ENCODE measurements at regions not wholly inside any gene's neighbourhood (a gene's known extent, or its start where the extent isn't known, plus 50 kb on each side); places are given as distances from the start of the nearest gene placed in this dataset.

- H3K27me3 ChIP-seq (ENCODE audit: control insufficient read depth in 1 of 2, insufficient read depth in 2 of 2, low read length in 2 of 2): no peaks in the 10 kb centered on the region
- peaks cover 0 to 4% of the 10 kb centered on the region in 2 donors for H3K9me3 ChIP-seq (ENCODE audit: control insufficient read depth in 2 of 2, low read length in 2 of 2)
- no peaks in the 10 kb centered on the region for H3K4me1 ChIP-seq (ENCODE audit: control insufficient read depth, insufficient read depth, low read length)
- no peak overlapping the region for H3K9ac ChIP-seq (ENCODE audit: low read length in 2 of 2)
- H3K36me3 ChIP-seq (ENCODE audit: control insufficient read depth in 2 of 2, insufficient read depth in 2 of 2, low read length in 2 of 2): no peaks in the 10 kb centered on the region
- H3K27ac ChIP-seq (ENCODE audit: low read length): no peak overlapping the region
- H3K4me3 ChIP-seq (ENCODE audit: low read length in 2 of 2): no peak overlapping the region
Measured at GRCh38 chr17:69860142-69860680, 214.8 kb upstream of the KCNJ16 start.

DNA sequence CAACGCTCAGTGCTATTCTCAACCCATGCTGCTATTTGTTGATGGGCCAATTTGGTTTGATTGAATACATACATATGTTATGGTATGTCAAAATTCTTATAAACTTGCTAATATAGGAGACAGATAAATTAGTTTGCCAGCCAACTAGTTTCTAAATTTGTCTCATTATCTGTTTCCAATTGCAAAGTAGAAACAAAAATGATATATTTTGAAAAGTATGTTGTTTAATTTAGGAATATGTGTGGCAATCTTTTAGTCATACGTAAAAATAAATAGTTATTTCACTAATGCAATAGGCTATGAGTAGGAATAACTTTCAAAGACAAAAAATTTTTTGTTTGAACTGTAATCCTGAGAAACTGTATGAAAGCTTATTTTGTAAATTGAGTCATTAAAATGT, 210.6 kb upstream of the KCNJ16 start:
- H3K9ac ChIP-seq (ENCODE audit: low read length in 2 of 2): no peak overlapping the region
- H3K4me3 ChIP-seq (ENCODE audit: low read length in 2 of 2): no peak overlapping the region
- no peak overlapping the region for H3K27ac ChIP-seq (ENCODE audit: low read length)
- no peaks in the 10 kb centered on the region for H3K27me3 ChIP-seq (ENCODE audit: control insufficient read depth in 1 of 2, insufficient read depth in 2 of 2, low read length in 2 of 2)
- no peaks in the 10 kb centered on the region for H3K36me3 ChIP-seq (ENCODE audit: control insufficient read depth in 2 of 2, insufficient read depth in 2 of 2, low read length in 2 of 2)
- H3K4me1 ChIP-seq (ENCODE audit: control insufficient read depth, insufficient read depth, low read length): no peaks in the 10 kb centered on the region
- H3K9me3 ChIP-seq (ENCODE audit: control insufficient read depth in 2 of 2, low read length in 2 of 2): no peaks in the 10 kb centered on the region

DNA sequence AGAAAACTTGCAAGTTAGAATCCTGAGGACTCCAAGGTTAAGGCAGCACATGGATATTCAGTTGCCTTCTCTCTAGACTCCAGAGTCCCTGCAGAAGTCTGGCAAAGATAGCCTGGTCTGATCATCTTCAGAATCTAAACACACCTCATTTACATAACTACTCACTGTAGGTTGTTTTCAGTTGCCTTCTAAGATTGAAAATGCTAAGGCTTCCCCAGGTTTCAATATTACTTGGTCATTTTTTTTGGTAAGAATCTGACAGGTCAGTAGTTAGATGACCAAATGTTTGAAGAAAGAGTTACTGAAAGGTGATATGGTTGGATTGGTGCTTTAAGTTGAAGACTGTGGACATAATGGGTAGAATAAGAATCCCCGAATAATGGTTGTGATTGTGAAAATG, 205.4 kb upstream of the KCNJ16 start:
- Histone ChIP-seq H3K27me3 (ENCODE audit: control insufficient read depth in 1 of 2, insufficient read depth in 2 of 2, low read length in 2 of 2) (no peaks in the 10 kb centered on the region), H3K27ac (ENCODE audit: low read length) (no peak overlapping the region), H3K4me1 (ENCODE audit: control insufficient read depth, insufficient read depth, low read length) (no peaks in the 10 kb centered on the region), H3K4me3 (ENCODE audit: low read length in 2 of 2) (no peak overlapping the region), H3K9me3 (ENCODE audit: control insufficient read depth in 2 of 2, low read length in 2 of 2) (no peaks in the 10 kb centered on the region), H3K36me3 (ENCODE audit: control insufficient read depth in 2 of 2, insufficient read depth in 2 of 2, low read length in 2 of 2) (no peaks in the 10 kb centered on the region), H3K9ac (ENCODE audit: low read length in 2 of 2) (no peak overlapping the region)

DNA sequence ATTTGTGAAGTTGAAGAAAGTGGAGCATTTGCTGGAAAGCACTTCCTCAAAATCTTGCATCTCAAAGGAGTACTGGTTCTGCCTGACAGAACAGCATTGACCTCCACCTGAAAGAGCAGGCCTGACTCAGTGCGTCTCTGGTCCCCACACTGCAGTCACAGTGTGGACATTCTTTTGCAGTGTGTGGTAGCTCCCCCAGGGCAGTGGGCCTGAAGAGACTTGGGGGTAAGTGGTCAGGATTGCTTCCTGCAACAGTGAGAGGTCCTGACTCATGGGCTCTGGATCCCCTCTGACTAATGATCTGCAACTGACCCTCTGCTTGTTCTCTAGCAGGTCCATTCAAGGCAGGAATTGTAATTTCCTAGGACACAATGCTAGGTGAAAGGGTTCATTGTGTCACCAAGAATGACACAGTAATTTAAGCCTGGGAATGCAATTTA, 204.9 kb upstream of the KCNJ16 start:
- Histone ChIP-seq H3K4me1 (ENCODE audit: control insufficient read depth, insufficient read depth, low read length) (no peaks in the 10 kb centered on the region), H3K27ac (ENCODE audit: low read length) (no peak overlapping the region), H3K9ac (ENCODE audit: low read length in 2 of 2) (no peak overlapping the region), H3K36me3 (ENCODE audit: control insufficient read depth in 2 of 2, insufficient read depth in 2 of 2, low read length in 2 of 2) (no peaks in the 10 kb centered on the region), H3K27me3 (ENCODE audit: control insufficient read depth in 1 of 2, insufficient read depth in 2 of 2, low read length in 2 of 2) (no peaks in the 10 kb centered on the region), H3K4me3 (ENCODE audit: low read length in 2 of 2) (no peak overlapping the region), H3K9me3 (ENCODE audit: control insufficient read depth in 2 of 2, low read length in 2 of 2) (no peaks in the 10 kb centered on the region)

DNA sequence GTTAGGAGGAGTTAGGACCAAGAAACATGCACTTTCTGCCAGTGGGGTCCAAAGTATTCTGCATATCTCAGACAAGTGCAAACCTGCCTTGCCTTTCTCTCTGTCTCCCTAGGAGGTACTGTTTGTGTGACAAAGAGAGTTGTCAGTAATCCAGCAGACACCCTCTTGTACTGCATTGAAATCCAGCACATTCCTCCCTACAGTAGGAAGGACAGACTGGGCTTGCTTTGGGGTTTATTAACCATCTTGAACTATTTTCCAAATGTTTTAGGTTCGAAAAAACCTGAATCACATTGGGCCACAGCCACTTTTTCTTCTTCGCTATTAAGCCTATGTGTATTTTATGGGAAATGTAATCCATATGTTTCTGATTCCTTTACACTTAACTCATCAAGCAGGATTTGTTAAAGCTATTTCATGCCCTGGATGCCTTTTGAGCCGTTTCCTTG, 204.2 kb upstream of the KCNJ16 start:
- Histone ChIP-seq H3K36me3 (ENCODE audit: control insufficient read depth in 2 of 2, insufficient read depth in 2 of 2, low read length in 2 of 2) (no peaks in the 10 kb centered on the region), H3K27me3 (ENCODE audit: control insufficient read depth in 1 of 2, insufficient read depth in 2 of 2, low read length in 2 of 2) (no peaks in the 10 kb centered on the region), H3K4me3 (ENCODE audit: low read length in 2 of 2) (no peak overlapping the region), H3K9ac (ENCODE audit: low read length in 2 of 2) (no peak overlapping the region), H3K4me1 (ENCODE audit: control insufficient read depth, insufficient read depth, low read length) (no peaks in the 10 kb centered on the region), H3K27ac (ENCODE audit: low read length) (no peak overlapping the region), H3K9me3 (ENCODE audit: control insufficient read depth in 2 of 2, low read length in 2 of 2) (no peaks in the 10 kb centered on the region)

DNA sequence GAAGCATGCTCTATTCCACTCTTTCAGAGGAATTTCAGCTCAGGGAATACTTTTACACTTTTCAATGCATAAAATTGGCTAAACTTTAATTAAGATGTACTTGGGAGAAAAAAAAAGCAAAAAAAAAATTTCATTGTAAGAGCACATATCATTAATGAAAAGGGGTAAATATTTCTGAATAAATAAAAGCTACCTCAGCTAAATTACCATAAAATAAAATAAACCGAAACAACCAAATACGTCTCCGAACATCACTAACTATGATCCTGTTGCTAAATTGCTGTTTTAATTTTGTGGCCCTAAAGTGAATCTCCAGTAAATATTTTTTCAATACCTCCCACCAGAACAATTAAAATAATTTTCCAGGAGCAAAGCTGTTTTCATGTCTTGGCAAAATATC, 203.7 kb upstream of the KCNJ16 start:
- Histone ChIP-seq H3K36me3 (ENCODE audit: control insufficient read depth in 2 of 2, insufficient read depth in 2 of 2, low read length in 2 of 2) (no peaks in the 10 kb centered on the region), H3K27ac (ENCODE audit: low read length) (no peak overlapping the region), H3K4me1 (ENCODE audit: control insufficient read depth, insufficient read depth, low read length) (no peaks in the 10 kb centered on the region), H3K4me3 (ENCODE audit: low read length in 2 of 2) (no peak overlapping the region), H3K9me3 (ENCODE audit: control insufficient read depth in 2 of 2, low read length in 2 of 2) (no peaks in the 10 kb centered on the region), H3K9ac (ENCODE audit: low read length in 2 of 2) (no peak overlapping the region), H3K27me3 (ENCODE audit: control insufficient read depth in 1 of 2, insufficient read depth in 2 of 2, low read length in 2 of 2) (no peaks in the 10 kb centered on the region)

GRCh38 chr17:69872675-69873262, 202.3 kb upstream of the KCNJ16 start:
- Histone ChIP-seq H3K9me3 (ENCODE audit: control insufficient read depth in 2 of 2, low read length in 2 of 2) (no peaks in the 10 kb centered on the region), H3K4me1 (ENCODE audit: control insufficient read depth, insufficient read depth, low read length) (no peaks in the 10 kb centered on the region), H3K4me3 (ENCODE audit: low read length in 2 of 2) (no peak overlapping the region), H3K9ac (ENCODE audit: low read length in 2 of 2) (no peak overlapping the region), H3K36me3 (ENCODE audit: control insufficient read depth in 2 of 2, insufficient read depth in 2 of 2, low read length in 2 of 2) (no peaks in the 10 kb centered on the region), H3K27me3 (ENCODE audit: control insufficient read depth in 1 of 2, insufficient read depth in 2 of 2, low read length in 2 of 2) (no peaks in the 10 kb centered on the region), H3K27ac (ENCODE audit: low read length) (no peak overlapping the region)

DNA sequence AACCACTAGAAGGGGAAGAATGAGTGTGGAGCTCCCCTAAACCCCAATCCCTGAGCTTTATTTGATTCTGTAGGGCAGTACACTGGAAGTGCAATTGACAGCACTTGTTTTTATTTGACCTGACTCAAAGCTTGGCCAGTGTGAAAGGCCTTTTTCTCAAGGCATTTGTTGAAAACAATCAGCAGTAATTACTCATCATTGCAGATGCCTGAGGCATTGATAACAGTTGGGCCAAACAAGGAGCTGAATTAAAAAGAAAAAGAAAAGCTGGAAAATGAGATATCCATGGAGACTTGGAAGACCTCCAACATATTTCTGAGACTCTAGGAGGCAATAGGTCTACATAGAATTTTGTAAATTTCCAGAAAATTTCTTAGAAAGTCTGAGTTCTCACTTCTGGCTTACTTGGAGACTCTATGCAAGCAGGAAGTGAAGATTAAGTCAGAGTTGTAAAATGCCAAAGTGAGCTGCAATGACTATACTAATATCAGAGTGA, 200.8 kb upstream of the KCNJ16 start:
- no peaks in the 10 kb centered on the region for H3K27me3 ChIP-seq (ENCODE audit: control insufficient read depth in 1 of 2, insufficient read depth in 2 of 2, low read length in 2 of 2)
- H3K4me1 ChIP-seq (ENCODE audit: control insufficient read depth, insufficient read depth, low read length): no peaks in the 10 kb centered on the region
- no peak overlapping the region for H3K4me3 ChIP-seq (ENCODE audit: low read length in 2 of 2)
- H3K27ac ChIP-seq (ENCODE audit: low read length): no peak overlapping the region
- no peak overlapping the region for H3K9ac ChIP-seq (ENCODE audit: low read length in 2 of 2)
- H3K36me3 ChIP-seq (ENCODE audit: control insufficient read depth in 2 of 2, insufficient read depth in 2 of 2, low read length in 2 of 2): no peaks in the 10 kb centered on the region
- no peaks in the 10 kb centered on the region for H3K9me3 ChIP-seq (ENCODE audit: control insufficient read depth in 2 of 2, low read length in 2 of 2)

DNA sequence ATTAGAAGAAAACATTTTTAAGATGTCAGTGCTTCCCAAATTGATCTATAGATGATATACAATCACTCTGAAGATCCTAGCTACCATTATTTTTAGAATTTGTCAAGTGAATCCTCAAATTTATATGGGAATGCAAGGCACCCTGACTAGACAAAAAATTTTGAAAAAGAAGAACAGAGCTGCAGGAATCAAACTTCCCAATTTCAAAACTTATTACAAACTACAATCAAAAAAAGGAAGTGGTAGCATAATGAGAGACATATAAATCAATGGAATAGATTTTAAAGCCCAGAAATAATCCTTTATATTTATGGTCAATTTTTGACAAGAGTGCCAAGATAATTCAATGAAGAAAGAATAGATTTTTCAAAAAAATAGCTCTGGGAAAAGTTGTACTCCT, 198.3 kb upstream of the KCNJ16 start:
- Histone ChIP-seq H3K4me3 (ENCODE audit: low read length in 2 of 2) (no peak overlapping the region), H3K4me1 (ENCODE audit: control insufficient read depth, insufficient read depth, low read length) (no peaks in the 10 kb centered on the region), H3K36me3 (ENCODE audit: control insufficient read depth in 2 of 2, insufficient read depth in 2 of 2, low read length in 2 of 2) (no peaks in the 10 kb centered on the region), H3K9me3 (ENCODE audit: control insufficient read depth in 2 of 2, low read length in 2 of 2) (no peaks in the 10 kb centered on the region), H3K27me3 (ENCODE audit: control insufficient read depth in 1 of 2, insufficient read depth in 2 of 2, low read length in 2 of 2) (no peaks in the 10 kb centered on the region), H3K27ac (ENCODE audit: low read length) (no peak overlapping the region), H3K9ac (ENCODE audit: low read length in 2 of 2) (no peak overlapping the region)

DNA sequence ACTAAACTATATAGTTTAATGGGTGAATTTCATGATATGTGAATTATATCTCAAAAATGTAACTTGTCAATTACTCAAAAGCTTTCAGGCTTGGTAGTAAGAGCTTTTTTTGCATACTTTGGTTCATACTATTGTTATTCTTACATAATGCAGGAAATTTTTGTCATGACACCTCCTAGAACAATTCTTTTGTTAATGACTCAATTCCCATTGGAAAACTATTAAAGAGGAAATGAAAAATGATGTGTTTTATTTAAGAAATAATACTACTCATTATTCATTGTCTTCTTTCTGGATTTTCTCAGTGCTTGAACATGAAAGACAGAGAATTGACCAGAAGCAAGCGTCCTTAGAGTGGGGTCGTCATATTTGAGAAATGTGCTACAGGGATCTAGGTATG, 196.4 kb upstream of the KCNJ16 start:
- H3K9me3 ChIP-seq (ENCODE audit: control insufficient read depth in 2 of 2, low read length in 2 of 2): no peaks in the 10 kb centered on the region
- H3K36me3 ChIP-seq (ENCODE audit: control insufficient read depth in 2 of 2, insufficient read depth in 2 of 2, low read length in 2 of 2): no peaks in the 10 kb centered on the region
- no peak overlapping the region for H3K4me3 ChIP-seq (ENCODE audit: low read length in 2 of 2)
- no peaks in the 10 kb centered on the region for H3K4me1 ChIP-seq (ENCODE audit: control insufficient read depth, insufficient read depth, low read length)
- H3K27me3 ChIP-seq (ENCODE audit: control insufficient read depth in 1 of 2, insufficient read depth in 2 of 2, low read length in 2 of 2): no peaks in the 10 kb centered on the region
- H3K9ac ChIP-seq (ENCODE audit: low read length in 2 of 2): no peak overlapping the region
- no peak overlapping the region for H3K27ac ChIP-seq (ENCODE audit: low read length)

GRCh38 chr17:69879576-69879975, 195.4 kb upstream of the KCNJ16 start:
- Histone ChIP-seq H3K36me3 (ENCODE audit: control insufficient read depth in 2 of 2, insufficient read depth in 2 of 2, low read length in 2 of 2) (no peaks in the 10 kb centered on the region), H3K27me3 (ENCODE audit: control insufficient read depth in 1 of 2, insufficient read depth in 2 of 2, low read length in 2 of 2) (no peaks in the 10 kb centered on the region), H3K4me1 (ENCODE audit: control insufficient read depth, insufficient read depth, low read length) (no peaks in the 10 kb centered on the region), H3K9ac (ENCODE audit: low read length in 2 of 2) (no peak overlapping the region), H3K4me3 (ENCODE audit: low read length in 2 of 2) (no peak overlapping the region), H3K27ac (ENCODE audit: low read length) (no peak overlapping the region), H3K9me3 (ENCODE audit: control insufficient read depth in 2 of 2, low read length in 2 of 2) (no peaks in the 10 kb centered on the region)
